ENCODE measurements at regions not wholly inside any gene's neighbourhood (a gene's known extent, or its start where the extent isn't known, plus 50 kb on each side); places are given as distances from the start of the nearest gene placed in this dataset.
"Not testable (repeated sequence)": the region's sequence is repeated elsewhere in the genome, so short reads cannot be mapped to it uniquely, and the experiment has no call there.

- TF ChIP-seq CTCF (IDR thresholded peaks at IDR 0.05; ENCODE audit: low read length); EZH2 (IDR thresholded peaks at IDR 0.05; ENCODE audit: borderline replicate concordance, low read length): not testable (repeated sequence)
These were observed 74.5 kb upstream of the ERV3-1 start for GRCh38 chr7:65080799-65081668.
